ENCODE measurements at regions not wholly inside any gene's neighbourhood (a gene's known extent, or its start where the extent isn't known, plus 50 kb on each side); places are given as distances from the start of the nearest gene placed in this dataset.

DNA sequence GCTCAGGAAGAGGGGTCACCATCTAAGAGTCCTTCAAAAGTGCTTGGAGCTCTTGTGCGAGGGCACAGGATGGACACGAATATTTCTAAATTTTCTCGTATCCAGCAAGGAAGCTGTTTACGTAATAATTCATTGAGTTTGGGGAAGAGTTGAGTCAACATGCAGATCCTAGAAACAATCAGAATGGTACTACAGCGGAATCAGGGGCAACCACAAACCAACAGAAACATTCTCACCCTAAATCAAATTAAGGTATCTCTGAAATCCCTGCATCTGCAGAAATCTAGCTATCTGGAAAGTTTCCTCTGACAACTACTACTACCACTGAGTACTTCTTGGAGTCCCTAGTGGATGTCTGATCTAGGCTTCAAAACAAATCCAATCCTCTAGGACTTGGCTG, 352.4 kb downstream of the LTN1 start:
- H3K27me3 Mint-ChIP-seq (ENCODE audit: low read depth): peaks cover 4% of the 10 kb centered on the region
- no peak overlapping the region for H3K4me3 Mint-ChIP-seq
- no peak overlapping the region for H3K27ac Mint-ChIP-seq
- H3K36me3 Mint-ChIP-seq (ENCODE audit: low read depth): no peaks in the 10 kb centered on the region
- H3K4me1 Mint-ChIP-seq: no peaks in the 10 kb centered on the region
- TF ChIP-seq, protein P1, sequence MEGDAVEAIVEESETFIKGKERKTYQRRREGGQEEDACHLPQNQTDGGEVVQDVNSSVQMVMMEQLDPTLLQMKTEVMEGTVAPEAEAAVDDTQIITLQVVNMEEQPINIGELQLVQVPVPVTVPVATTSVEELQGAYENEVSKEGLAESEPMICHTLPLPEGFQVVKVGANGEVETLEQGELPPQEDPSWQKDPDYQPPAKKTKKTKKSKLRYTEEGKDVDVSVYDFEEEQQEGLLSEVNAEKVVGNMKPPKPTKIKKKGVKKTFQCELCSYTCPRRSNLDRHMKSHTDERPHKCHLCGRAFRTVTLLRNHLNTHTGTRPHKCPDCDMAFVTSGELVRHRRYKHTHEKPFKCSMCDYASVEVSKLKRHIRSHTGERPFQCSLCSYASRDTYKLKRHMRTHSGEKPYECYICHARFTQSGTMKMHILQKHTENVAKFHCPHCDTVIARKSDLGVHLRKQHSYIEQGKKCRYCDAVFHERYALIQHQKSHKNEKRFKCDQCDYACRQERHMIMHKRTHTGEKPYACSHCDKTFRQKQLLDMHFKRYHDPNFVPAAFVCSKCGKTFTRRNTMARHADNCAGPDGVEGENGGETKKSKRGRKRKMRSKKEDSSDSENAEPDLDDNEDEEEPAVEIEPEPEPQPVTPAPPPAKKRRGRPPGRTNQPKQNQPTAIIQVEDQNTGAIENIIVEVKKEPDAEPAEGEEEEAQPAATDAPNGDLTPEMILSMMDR (IDR thresholded peaks at IDR 0.05; ENCODE audit: unreplicated experiment in 3 of 3): no peak
- no peaks in the 10 kb centered on the region for H3K9me3 Mint-ChIP-seq

GRCh38 chr21:28639737-28640136, 352.9 kb downstream of the LTN1 start:
- TF ChIP-seq, protein P1 (IDR thresholded peaks at IDR 0.05; ENCODE audit: unreplicated experiment in 3 of 3): no peak
- H3K27me3 Mint-ChIP-seq (ENCODE audit: low read depth): peaks cover 4% of the 10 kb centered on the region
- no peaks in the 10 kb centered on the region for H3K36me3 Mint-ChIP-seq (ENCODE audit: low read depth)
- H3K27ac Mint-ChIP-seq: no peak overlapping the region
- H3K4me1 Mint-ChIP-seq: no peaks in the 10 kb centered on the region
- H3K9me3 Mint-ChIP-seq: no peaks in the 10 kb centered on the region
- H3K4me3 Mint-ChIP-seq: no peak overlapping the region

GRCh38 chr21:28636752-28637691, 355.7 kb downstream of the LTN1 start:
- Mint-ChIP-seq H3K4me3 (no peak overlapping the region), H3K9me3 (no peaks in the 10 kb centered on the region), H3K36me3 (ENCODE audit: low read depth) (no peaks in the 10 kb centered on the region), H3K27me3 (ENCODE audit: low read depth) (no peaks in the 10 kb centered on the region), H3K4me1 (no peaks in the 10 kb centered on the region), H3K27ac (no peak overlapping the region)
- TF ChIP-seq, protein P1 (IDR thresholded peaks at IDR 0.05; ENCODE audit: unreplicated experiment in 3 of 3): no peak

GRCh38 chr21:28635541-28635940, 357.1 kb downstream of the LTN1 start:
- Mint-ChIP-seq H3K4me1 (no peaks in the 10 kb centered on the region), H3K27ac (no peak overlapping the region), H3K36me3 (ENCODE audit: low read depth) (no peaks in the 10 kb centered on the region), H3K9me3 (no peaks in the 10 kb centered on the region), H3K27me3 (ENCODE audit: low read depth) (no peaks in the 10 kb centered on the region), H3K4me3 (no peak overlapping the region)
- TF ChIP-seq, protein P1 (IDR thresholded peaks at IDR 0.05; ENCODE audit: unreplicated experiment in 3 of 3): no peak

DNA sequence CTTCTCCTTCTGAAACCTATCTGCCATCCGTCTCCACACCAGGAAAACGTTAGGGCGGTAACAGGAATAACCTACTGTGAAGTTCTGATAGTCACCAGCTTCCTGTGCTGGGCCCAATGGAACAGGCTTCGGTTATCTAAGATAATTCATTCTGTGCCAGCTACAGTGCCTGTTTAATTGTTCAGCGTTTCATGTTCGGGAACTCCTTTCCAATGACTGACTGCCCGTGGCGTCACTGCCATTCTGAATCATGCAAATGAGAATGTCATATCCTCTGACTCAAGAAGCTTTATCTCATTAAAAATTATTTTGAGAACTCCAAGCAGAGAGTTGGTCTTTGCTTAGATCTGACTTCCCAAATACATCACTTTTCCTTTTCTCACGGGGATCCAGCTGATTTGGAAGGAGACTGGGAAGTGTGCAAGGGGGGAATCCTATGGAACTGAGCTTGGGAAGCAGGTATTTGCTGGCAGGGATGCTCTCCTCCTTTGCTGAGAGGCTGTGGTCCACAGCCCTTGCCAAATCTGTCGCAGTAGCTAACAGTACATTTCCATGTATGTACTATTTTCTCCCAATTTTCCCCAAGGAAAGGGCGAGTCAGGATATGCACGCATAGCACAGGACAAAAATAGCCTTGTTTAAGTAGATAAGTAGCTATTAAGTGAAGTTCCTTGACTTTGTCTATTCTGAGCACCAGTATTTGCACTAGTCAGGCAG, 358.7 kb downstream of the LTN1 start:
- no peaks in the 10 kb centered on the region for H3K27me3 Mint-ChIP-seq (ENCODE audit: low read depth)
- TF ChIP-seq, protein P1 (IDR thresholded peaks at IDR 0.05; ENCODE audit: unreplicated experiment in 3 of 3): no peak
- H3K36me3 Mint-ChIP-seq (ENCODE audit: low read depth): no peaks in the 10 kb centered on the region
- no peak overlapping the region for H3K4me3 Mint-ChIP-seq
- no peaks in the 10 kb centered on the region for H3K4me1 Mint-ChIP-seq
- no peaks in the 10 kb centered on the region for H3K9me3 Mint-ChIP-seq
- H3K27ac Mint-ChIP-seq: no peak overlapping the region

Measured in nephron (organoid).